GM10248 (cell line): ENCODE measurements at regions not wholly inside any gene's neighbourhood (a gene's known extent, or its start where the extent isn't known, plus 50 kb on each side); places are given as distances from the start of the nearest gene placed in this dataset.
A peak's percentile ranks its signal among the peaks of the same experiment; 100 is the strongest.

Experiments
- CTCF ChIA-PET: fragments of 300-600 bp; sonication (Branson Sonifier 250); formaldehyde crosslinking; extraction: SDS; loops from one replicate; lab custom pipeline; 2021; ENCODE audit warnings: antibody characterized with exemption; lab: Yijun Ruan, JAX
- POLR2A ChIA-PET: fragments of 350-650 bp; sonication (Branson Sonifier 250); formaldehyde crosslinking; extraction: SDS; loops from one replicate; lab custom pipeline; 2020; ENCODE audit warnings: antibody characterized with exemption; lab: Yijun Ruan, JAX
- DNase-seq: peaks from one replicate; pipeline ENCODE4 v3.0.0; 2012; ENCODE audit errors: extremely low spot score
- CTCF ChIP-seq: IDR thresholded peaks from 2 replicates; pipeline ENCODE4 v1.5.1; 2012; ENCODE audit warnings: mild to moderate bottlenecking, low read depth; ENCODE audit errors: extremely low read depth, missing control alignments, control extremely low read depth

DNA sequence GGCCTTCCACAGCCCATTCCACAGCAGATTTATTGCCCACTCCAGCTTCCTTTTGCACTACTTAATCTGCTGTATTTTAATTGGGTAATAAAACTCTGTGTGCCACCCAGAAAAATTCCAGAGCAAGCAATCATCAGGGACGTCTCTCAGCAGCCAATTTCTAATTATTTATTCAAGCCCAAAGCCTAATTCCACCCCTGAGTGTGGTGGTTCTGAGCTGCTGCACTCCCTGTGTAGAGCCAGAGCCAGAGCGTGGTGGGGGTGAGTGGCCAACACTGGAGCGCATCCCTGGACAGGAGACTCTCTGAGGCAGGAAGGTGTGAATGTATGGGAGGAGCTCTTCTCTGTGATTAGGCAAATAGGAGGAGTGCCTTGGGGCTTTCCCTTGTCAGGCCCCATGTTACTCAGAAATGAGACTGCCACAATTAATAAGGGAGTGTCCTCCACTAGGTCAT, 66.1 kb downstream of the CD24 start:
- DNase-seq = peak; percentile 24
- CTCF ChIA-PET = interaction anchor here (2.4 kb wide), 1 partner anchor 12 kb away, joined by 9 read pairs; no protein-coding TSS in a partner anchor
- TF ChIP-seq CTCF = no peak
- POLR2A ChIA-PET = no interaction called here

- ChIA-PET CTCF (interaction anchor here (2.4 kb wide), 1 partner anchor 11 kb away, joined by 9 read pairs; no protein-coding TSS in a partner anchor), POLR2A (no interaction called here)
- TF ChIP-seq CTCF = no peak
- DNase-seq = no peak
Observed at GRCh38 chr6:106907754-106908153, 66.8 kb downstream of the CD24 start.

DNA sequence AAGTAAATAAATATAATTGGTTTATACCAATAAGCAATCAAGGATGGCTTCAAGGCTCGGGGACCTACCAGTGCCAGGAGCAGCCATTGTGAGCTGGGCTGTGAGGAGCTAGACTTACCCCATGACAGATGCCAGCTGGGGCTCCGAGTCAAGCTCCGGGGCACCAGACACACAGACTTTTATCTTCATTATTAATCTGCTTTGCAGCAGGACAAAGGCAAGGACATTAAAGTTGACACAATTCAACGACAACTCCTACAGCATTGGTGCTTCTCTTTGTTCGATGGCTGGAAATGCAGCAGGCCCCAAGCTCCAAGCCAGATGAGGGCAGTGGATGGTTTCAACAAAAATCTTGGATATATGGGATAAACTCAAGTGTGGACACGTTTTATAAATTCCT, 68.3 kb downstream of the CD24 start:
- POLR2A ChIA-PET = no interaction called here
- CTCF ChIA-PET = no interaction called here
- TF ChIP-seq CTCF = no peak
- DNase-seq = no peak

- no peak for DNase-seq
- no peak for TF ChIP-seq CTCF
- POLR2A ChIA-PET = no interaction called here
- CTCF ChIA-PET = no interaction called here
Observed at GRCh38 chr6:106903299-106903698, 71.2 kb downstream of the CD24 start.

DNA sequence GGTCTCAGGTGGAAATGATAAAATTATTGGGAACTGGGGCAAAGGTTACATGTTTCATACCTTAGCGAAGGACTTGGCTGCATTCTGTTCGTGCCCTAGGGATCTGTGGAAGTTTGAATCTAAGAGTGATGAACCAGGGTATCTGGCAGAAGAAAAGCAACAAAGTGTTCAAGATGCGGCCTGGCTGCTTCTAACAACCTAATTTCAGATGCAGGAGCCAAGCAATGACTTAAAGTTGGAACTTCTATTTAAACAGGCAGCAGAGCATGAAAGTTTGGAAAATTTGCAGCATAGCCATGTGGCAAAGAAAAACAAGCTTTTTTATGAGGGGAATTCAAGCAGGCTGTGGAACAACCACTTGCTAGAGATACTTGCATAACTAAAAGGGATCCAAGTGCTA, 73.5 kb downstream of the CD24 start:
- ChIA-PET POLR2A (no interaction called here), CTCF (no interaction called here)
- no peak for TF ChIP-seq CTCF
- DNase-seq = no peak

DNA sequence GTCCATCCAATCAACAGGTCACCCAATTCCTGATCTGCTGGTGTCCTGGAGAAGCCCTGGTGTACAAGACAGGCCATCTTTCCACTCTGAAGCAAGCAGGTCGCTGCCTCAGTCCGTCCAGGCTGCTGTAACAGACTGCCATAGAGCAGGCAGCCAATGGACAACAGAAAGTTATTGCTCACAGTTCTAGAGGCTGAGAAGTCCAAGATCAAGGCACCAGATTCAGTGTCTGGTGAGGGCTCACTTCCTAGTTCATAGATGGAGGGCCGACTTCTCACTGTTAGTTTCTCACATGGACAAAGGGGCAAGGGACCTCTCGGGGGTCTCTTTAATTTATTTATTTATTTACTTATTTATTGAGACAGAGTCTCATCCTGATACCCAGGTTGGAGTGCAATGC, 74.8 kb downstream of the CD24 start:
- CTCF ChIA-PET = no interaction called here
- no peak for DNase-seq
- POLR2A ChIA-PET = no interaction called here
- no peak for TF ChIP-seq CTCF
